ENCODE measurements at regions not wholly inside any gene's neighbourhood (a gene's known extent, or its start where the extent isn't known, plus 50 kb on each side); places are given as distances from the start of the nearest gene placed in this dataset.

GRCh38 chr4:67101612-67102011 is 443.7 kb downstream of the CENPC start:
- no peaks in the 10 kb centered on the region for H3F3A ChIP-seq (ENCODE audit: insufficient read depth, low read length)
- no peaks in the 10 kb centered on the region for H3K9me2 ChIP-seq (replicated peaks; ENCODE audit: insufficient read depth, low read length)
- H3K36me3 ChIP-seq (replicated peaks; ENCODE audit: insufficient read depth, low read length): no peaks in the 10 kb centered on the region
- H3K27ac ChIP-seq (ENCODE audit: low read length): no peak overlapping the region
- H3K4me3 ChIP-seq (ENCODE audit: low read length): no peak overlapping the region
- H4K20me1 ChIP-seq (ENCODE audit: insufficient read depth, low read length): no peaks in the 10 kb centered on the region
- no peaks in the 10 kb centered on the region for H3K79me2 ChIP-seq (ENCODE audit: low read length)
- no peak overlapping the region for H3K9ac ChIP-seq (ENCODE audit: low read length)
- TF ChIP-seq CTCF (IDR thresholded peaks at IDR 0.05; ENCODE audit: low read length): no peak
- TF ChIP-seq EZH2phosphoT487 (IDR thresholded peaks at IDR 0.05; ENCODE audit: low read length): no peak
- no peak for TF ChIP-seq EZH2 (optimal IDR thresholded peaks at IDR 0.05; ENCODE audit: low read depth, low read length)
- no peak overlapping the region for H2AFZ ChIP-seq (ENCODE audit: low read length)
- no peaks in the 10 kb centered on the region for H3K27me3 ChIP-seq (replicated peaks; ENCODE audit: insufficient read depth, low read length)
- H3K4me1 ChIP-seq (ENCODE audit: low read length): no peaks in the 10 kb centered on the region
- no peaks in the 10 kb centered on the region for H3K9me3 ChIP-seq (replicated peaks; ENCODE audit: insufficient read depth, low read length)
- DNase-seq: no peak
- H3K4me2 ChIP-seq (ENCODE audit: low read depth, low read length): no peak overlapping the region

- H3K4me1 ChIP-seq (ENCODE audit: low read length): no peaks in the 10 kb centered on the region
- no peak for DNase-seq
- no peaks in the 10 kb centered on the region for H3K9me3 ChIP-seq (replicated peaks; ENCODE audit: insufficient read depth, low read length)
- H3K4me3 ChIP-seq (ENCODE audit: low read length): no peak overlapping the region
- no peaks in the 10 kb centered on the region for H3F3A ChIP-seq (ENCODE audit: insufficient read depth, low read length)
- H3K9me2 ChIP-seq (replicated peaks; ENCODE audit: insufficient read depth, low read length): no peaks in the 10 kb centered on the region
- no peak overlapping the region for H2AFZ ChIP-seq (ENCODE audit: low read length)
- H3K27me3 ChIP-seq (replicated peaks; ENCODE audit: insufficient read depth, low read length): no peaks in the 10 kb centered on the region
- no peak for TF ChIP-seq EZH2phosphoT487 (IDR thresholded peaks at IDR 0.05; ENCODE audit: low read length)
- no peak for TF ChIP-seq CTCF (IDR thresholded peaks at IDR 0.05; ENCODE audit: low read length)
- no peak for TF ChIP-seq EZH2 (optimal IDR thresholded peaks at IDR 0.05; ENCODE audit: low read depth, low read length)
- no peak overlapping the region for H3K9ac ChIP-seq (ENCODE audit: low read length)
- H4K20me1 ChIP-seq (ENCODE audit: insufficient read depth, low read length): no peaks in the 10 kb centered on the region
- H3K36me3 ChIP-seq (replicated peaks; ENCODE audit: insufficient read depth, low read length): no peaks in the 10 kb centered on the region
- no peak overlapping the region for H3K27ac ChIP-seq (ENCODE audit: low read length)
- H3K4me2 ChIP-seq (ENCODE audit: low read depth, low read length): no peak overlapping the region
- no peaks in the 10 kb centered on the region for H3K79me2 ChIP-seq (ENCODE audit: low read length)
Measured at GRCh38 chr4:67092351-67092750, 453.0 kb downstream of the CENPC start.

GRCh38 chr4:67091673-67092072 is 453.6 kb downstream of the CENPC start:
- Histone ChIP-seq H3K27ac (ENCODE audit: low read length) (no peak overlapping the region), H3K9ac (ENCODE audit: low read length) (no peak overlapping the region), H3K4me1 (ENCODE audit: low read length) (no peaks in the 10 kb centered on the region), H3F3A (ENCODE audit: insufficient read depth, low read length) (no peaks in the 10 kb centered on the region), H3K4me3 (ENCODE audit: low read length) (no peak overlapping the region), H4K20me1 (ENCODE audit: insufficient read depth, low read length) (no peaks in the 10 kb centered on the region), H3K9me3 (replicated peaks; ENCODE audit: insufficient read depth, low read length) (no peaks in the 10 kb centered on the region), H2AFZ (ENCODE audit: low read length) (no peak overlapping the region), H3K9me2 (replicated peaks; ENCODE audit: insufficient read depth, low read length) (no peaks in the 10 kb centered on the region), H3K79me2 (ENCODE audit: low read length) (no peaks in the 10 kb centered on the region), H3K36me3 (replicated peaks; ENCODE audit: insufficient read depth, low read length) (no peaks in the 10 kb centered on the region), H3K4me2 (ENCODE audit: low read depth, low read length) (no peak overlapping the region), H3K27me3 (replicated peaks; ENCODE audit: insufficient read depth, low read length) (no peaks in the 10 kb centered on the region)
- DNase-seq: no peak
- TF ChIP-seq EZH2 (optimal IDR thresholded peaks at IDR 0.05; ENCODE audit: low read depth, low read length) (no peak), EZH2phosphoT487 (IDR thresholded peaks at IDR 0.05; ENCODE audit: low read length) (no peak), CTCF (IDR thresholded peaks at IDR 0.05; ENCODE audit: low read length) (no peak)

Data from MM.1S (cell line).